T-helper 1 cell treated with Interleukin-12 subunit alpha and Interleukin-12 subunit beta and Interleukin-4 antibody, amounts not matched to agents 30 ng/mL and 1 ng/mL, for 36 hours (primary cell): ENCODE measurements at regions not wholly inside any gene's neighbourhood (a gene's known extent, or its start where the extent isn't known, plus 50 kb on each side); places are given as distances from the start of the nearest gene placed in this dataset.
"Not testable (repeated sequence)": the region's sequence is repeated elsewhere in the genome, so short reads cannot be mapped to it uniquely, and the experiment has no call there.

Source experiments
- intact Hi-C: fragments of 100-400 bp; cut with micrococcal nuclease; formaldehyde crosslinking; loops from one replicate; pipeline ENCODE4 v1.15.1; 2024

GRCh38 chr9:3660936-3661335 lies 135.1 kb upstream of the RFX3 start:
- intact Hi-C loops: no loop called here

- intact Hi-C loops: no loop called here
Observed at GRCh38 chr9:3659647-3660046, 133.8 kb upstream of the RFX3 start.

- intact Hi-C loops: no loop called here
Observed at GRCh38 chr9:3658964-3659363, 133.2 kb upstream of the RFX3 start.

GRCh38 chr9:3656224-3656623 lies 130.4 kb upstream of the RFX3 start:
- intact Hi-C loops: no loop called here

GRCh38 chr9:3650994-3651622 lies 125.3 kb upstream of the RFX3 start:
- intact Hi-C loops: no loop called here

- intact Hi-C loops: no loop called here
Observed at GRCh38 chr9:3648722-3649246, 123.0 kb upstream of the RFX3 start.

- intact Hi-C loops: no loop called here
Observed at GRCh38 chr9:3648266-3648665, 122.5 kb upstream of the RFX3 start.

- intact Hi-C loops: loop anchor here (1.0 kb wide), 1 partner anchor 180 kb away; no protein-coding TSS in a partner anchor
Observed at GRCh38 chr9:3647652-3648051, 121.9 kb upstream of the RFX3 start.

- intact Hi-C loops: no loop called here
Observed at GRCh38 chr9:3646226-3646625, 120.4 kb upstream of the RFX3 start.

- intact Hi-C loops: not testable (repeated sequence)
Observed at GRCh38 chr9:3642075-3642474, 116.3 kb upstream of the RFX3 start.

GRCh38 chr9:3629495-3629894 lies 103.7 kb upstream of the RFX3 start:
- intact Hi-C loops: no loop called here

GRCh38 chr9:3628239-3628638 lies 102.4 kb upstream of the RFX3 start:
- intact Hi-C loops: no loop called here

- intact Hi-C loops: no loop called here
Observed at GRCh38 chr9:3608011-3608410, 82.2 kb upstream of the RFX3 start.

GRCh38 chr9:3600672-3601071 lies 74.9 kb upstream of the RFX3 start:
- intact Hi-C loops: no loop called here

GRCh38 chr9:3597792-3598191 lies 72.0 kb upstream of the RFX3 start:
- intact Hi-C loops: no loop called here

GRCh38 chr9:3586066-3586465 lies 60.3 kb upstream of the RFX3 start:
- intact Hi-C loops: no loop called here

- intact Hi-C loops: no loop called here
Observed at GRCh38 chr9:3585606-3586005, 59.8 kb upstream of the RFX3 start.

GRCh38 chr9:3578786-3579185 lies 53.0 kb upstream of the RFX3 start:
- intact Hi-C loops: no loop called here

GRCh38 chr9:3576328-3576727 lies 50.5 kb upstream of the RFX3 start:
- intact Hi-C loops: no loop called here

GRCh38 chr9:3575821-3576220 lies 50.0 kb upstream of the RFX3 start:
- intact Hi-C loops: no loop called here
